ENCODE measurements at regions not wholly inside any gene's neighbourhood (a gene's known extent, or its start where the extent isn't known, plus 50 kb on each side); places are given as distances from the start of the nearest gene placed in this dataset.

DNA sequence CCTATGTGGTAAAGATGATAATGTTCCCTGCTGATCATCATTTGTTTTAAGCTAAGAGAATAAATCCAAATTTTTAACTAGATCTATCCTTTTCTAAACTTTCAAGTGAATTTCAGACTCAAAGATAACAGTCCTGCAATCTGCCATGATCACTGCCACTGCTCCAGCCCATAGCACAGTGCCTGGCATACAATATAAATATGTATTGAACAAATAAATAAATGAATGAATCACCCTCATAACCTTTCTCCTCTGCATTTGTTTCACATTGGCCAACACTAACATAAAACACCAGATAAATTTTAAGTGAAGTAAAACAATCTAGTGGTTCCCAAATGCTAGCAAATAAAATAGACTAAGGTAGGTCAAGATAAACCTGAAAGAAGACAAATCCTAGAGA, 439.0 kb downstream of the GPM6A start:
- no peak overlapping the region for H3K4me3 ChIP-seq (replicated peaks; ENCODE audit: low read depth, low read length)
- TF ChIP-seq, protein P1, sequence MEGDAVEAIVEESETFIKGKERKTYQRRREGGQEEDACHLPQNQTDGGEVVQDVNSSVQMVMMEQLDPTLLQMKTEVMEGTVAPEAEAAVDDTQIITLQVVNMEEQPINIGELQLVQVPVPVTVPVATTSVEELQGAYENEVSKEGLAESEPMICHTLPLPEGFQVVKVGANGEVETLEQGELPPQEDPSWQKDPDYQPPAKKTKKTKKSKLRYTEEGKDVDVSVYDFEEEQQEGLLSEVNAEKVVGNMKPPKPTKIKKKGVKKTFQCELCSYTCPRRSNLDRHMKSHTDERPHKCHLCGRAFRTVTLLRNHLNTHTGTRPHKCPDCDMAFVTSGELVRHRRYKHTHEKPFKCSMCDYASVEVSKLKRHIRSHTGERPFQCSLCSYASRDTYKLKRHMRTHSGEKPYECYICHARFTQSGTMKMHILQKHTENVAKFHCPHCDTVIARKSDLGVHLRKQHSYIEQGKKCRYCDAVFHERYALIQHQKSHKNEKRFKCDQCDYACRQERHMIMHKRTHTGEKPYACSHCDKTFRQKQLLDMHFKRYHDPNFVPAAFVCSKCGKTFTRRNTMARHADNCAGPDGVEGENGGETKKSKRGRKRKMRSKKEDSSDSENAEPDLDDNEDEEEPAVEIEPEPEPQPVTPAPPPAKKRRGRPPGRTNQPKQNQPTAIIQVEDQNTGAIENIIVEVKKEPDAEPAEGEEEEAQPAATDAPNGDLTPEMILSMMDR (IDR thresholded peaks at IDR 0.05; ENCODE audit: low read depth, low read length, missing control alignments): no peak
- DNase-seq (ENCODE audit: extremely low read depth, low read depth): no peak

GRCh38 chr4:175374459-175374858, 437.6 kb downstream of the GPM6A start:
- TF ChIP-seq, protein P1 (IDR thresholded peaks at IDR 0.05; ENCODE audit: low read depth, low read length, missing control alignments): no peak
- H3K4me3 ChIP-seq (replicated peaks; ENCODE audit: low read depth, low read length): no peak overlapping the region
- no peak for DNase-seq (ENCODE audit: extremely low read depth, low read depth)

DNA sequence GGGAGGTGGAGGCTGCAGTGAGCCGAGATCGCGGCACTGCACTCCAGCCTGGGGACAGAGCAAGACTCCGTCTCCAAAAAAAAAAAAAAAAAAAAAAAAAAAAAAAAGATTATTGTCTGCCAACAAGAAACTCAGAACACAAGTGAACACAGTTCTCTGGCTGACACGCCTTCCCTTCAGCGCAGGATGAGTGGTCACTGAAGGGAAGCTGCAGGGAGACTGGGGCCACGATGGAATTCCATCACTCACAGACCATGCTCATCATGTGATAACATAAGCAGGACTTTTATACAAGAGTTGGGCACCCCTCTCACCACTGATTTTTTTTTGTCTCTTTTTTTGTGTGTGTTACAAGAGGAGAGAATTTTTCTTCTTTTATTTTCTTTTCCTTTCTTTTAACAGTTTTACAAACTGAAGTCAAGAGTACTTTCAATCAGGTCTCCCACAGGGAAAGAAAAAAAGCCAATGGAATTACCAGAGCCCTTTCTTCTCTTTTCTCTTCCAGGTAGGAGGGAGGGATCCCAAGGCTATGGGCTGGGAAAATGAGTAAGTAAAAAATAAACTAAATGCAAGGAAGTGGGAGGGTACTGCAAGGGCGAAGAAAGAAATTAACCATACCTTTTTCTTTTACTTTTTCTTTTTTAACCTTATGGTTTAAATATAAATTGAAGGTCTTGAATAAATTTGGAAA, 435.6 kb downstream of the GPM6A start:
- no peak overlapping the region for H3K4me3 ChIP-seq (replicated peaks; ENCODE audit: low read depth, low read length)
- no peak for DNase-seq (ENCODE audit: extremely low read depth, low read depth)
- TF ChIP-seq, protein P1 (IDR thresholded peaks at IDR 0.05; ENCODE audit: low read depth, low read length, missing control alignments): no peak

DNA sequence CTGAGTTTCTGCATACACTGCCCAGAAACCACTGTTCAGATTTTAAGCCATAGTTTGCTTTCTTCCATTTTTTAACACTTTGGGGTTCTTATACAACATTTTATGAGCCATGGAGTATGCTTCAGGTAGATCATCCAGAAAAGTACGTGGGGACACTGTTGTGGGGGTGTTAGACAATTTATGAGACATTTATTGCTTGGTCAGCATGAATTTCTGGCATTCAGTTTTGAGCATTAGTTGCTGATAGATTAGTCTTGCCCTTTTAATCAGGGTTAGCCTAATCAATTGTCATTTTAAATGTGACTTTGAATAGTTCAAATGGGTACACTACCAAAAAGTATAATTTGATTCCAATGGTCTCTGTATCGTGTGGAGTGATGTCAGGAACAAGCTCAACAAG, 434.9 kb downstream of the GPM6A start:
- TF ChIP-seq, protein P1 (IDR thresholded peaks at IDR 0.05; ENCODE audit: low read depth, low read length, missing control alignments): no peak
- H3K4me3 ChIP-seq (replicated peaks; ENCODE audit: low read depth, low read length): no peak overlapping the region
- DNase-seq (ENCODE audit: extremely low read depth, low read depth): no peak

GRCh38 chr4:175378372-175378771, 433.7 kb downstream of the GPM6A start:
- TF ChIP-seq, protein P1 (IDR thresholded peaks at IDR 0.05; ENCODE audit: low read depth, low read length, missing control alignments): no peak
- no peak for DNase-seq (ENCODE audit: extremely low read depth, low read depth)
- no peak overlapping the region for H3K4me3 ChIP-seq (replicated peaks; ENCODE audit: low read depth, low read length)

DNA sequence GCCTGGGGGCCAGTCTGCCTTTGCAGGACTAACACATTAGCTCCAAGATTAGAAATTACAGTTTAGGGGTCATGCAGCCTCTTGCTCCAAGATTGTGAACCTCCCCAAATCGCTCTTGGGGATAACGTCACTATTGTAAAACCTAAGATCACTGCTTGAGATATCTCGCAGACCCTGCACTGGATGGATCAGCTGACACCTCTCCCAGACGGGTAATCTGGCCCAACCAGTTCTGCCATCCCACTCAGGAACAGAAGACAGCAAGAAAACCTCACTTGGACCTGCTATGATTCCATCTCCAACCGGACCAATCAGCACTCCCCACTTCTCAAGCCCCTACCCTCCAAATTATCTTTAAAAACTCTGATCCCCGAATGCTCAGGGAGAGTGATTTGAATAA, 431.2 kb downstream of the GPM6A start:
- no peak for DNase-seq (ENCODE audit: extremely low read depth, low read depth)
- no peak overlapping the region for H3K4me3 ChIP-seq (replicated peaks; ENCODE audit: low read depth, low read length)
- TF ChIP-seq, protein P1 (IDR thresholded peaks at IDR 0.05; ENCODE audit: low read depth, low read length, missing control alignments): no peak

GRCh38 chr4:175385797-175386196, 426.3 kb downstream of the GPM6A start:
- TF ChIP-seq, protein P1 (IDR thresholded peaks at IDR 0.05; ENCODE audit: low read depth, low read length, missing control alignments): no peak
- no peak for DNase-seq (ENCODE audit: extremely low read depth, low read depth)
- no peak overlapping the region for H3K4me3 ChIP-seq (replicated peaks; ENCODE audit: low read depth, low read length)
